IMR-90 (cell line): ENCODE measurements at regions not wholly inside any gene's neighbourhood (a gene's known extent, or its start where the extent isn't known, plus 50 kb on each side); places are given as distances from the start of the nearest gene placed in this dataset.

Experiments
- CEBPB ChIP-seq: IDR thresholded peaks from 2 replicates; pipeline ENCODE4 v1.6.1; 2012; ENCODE audit warnings: low read depth, low read length, improper control_type of control experiment
- CTCF ChIP-seq: conservative IDR thresholded peaks from 2 replicates; pipeline ENCODE4 v1.5.1; 2012; ENCODE audit warnings: mild to moderate bottlenecking, low read depth, low read length, improper control_type of control experiment
- POLR2A ChIP-seq: IDR thresholded peaks from 2 replicates; pipeline ENCODE4 v1.6.1; 2012; ENCODE audit warnings: mild to moderate bottlenecking, low read depth, low read length
- RCOR1 ChIP-seq: IDR thresholded peaks from 2 replicates; pipeline ENCODE4 v1.6.1; 2012; ENCODE audit warnings: mild to moderate bottlenecking, low read length, improper control_type of control experiment; ENCODE audit not compliant: insufficient replicate concordance

GRCh38 chr7:17131983-17132655, 166.3 kb upstream of the AHR start:
- TF ChIP-seq CTCF: no peak
- TF ChIP-seq CEBPB: no peak
- no peak for TF ChIP-seq RCOR1
- no peak for TF ChIP-seq POLR2A
